AG20443 (cell line): ENCODE measurements at regions not wholly inside any gene's neighbourhood (a gene's known extent, or its start where the extent isn't known, plus 50 kb on each side); places are given as distances from the start of the nearest gene placed in this dataset.
A peak's percentile ranks its signal among the peaks of the same experiment; 100 is the strongest.

Source experiments
- DNase-seq: peaks from one replicate; pipeline ENCODE4 v3.0.0; 2012; ENCODE audit warnings: low spot score, mixed read lengths

- peak; percentile 33 for DNase-seq
These were observed 51.4 kb upstream of the SCIN start for GRCh38 chr7:12518920-12519681.

DNA sequence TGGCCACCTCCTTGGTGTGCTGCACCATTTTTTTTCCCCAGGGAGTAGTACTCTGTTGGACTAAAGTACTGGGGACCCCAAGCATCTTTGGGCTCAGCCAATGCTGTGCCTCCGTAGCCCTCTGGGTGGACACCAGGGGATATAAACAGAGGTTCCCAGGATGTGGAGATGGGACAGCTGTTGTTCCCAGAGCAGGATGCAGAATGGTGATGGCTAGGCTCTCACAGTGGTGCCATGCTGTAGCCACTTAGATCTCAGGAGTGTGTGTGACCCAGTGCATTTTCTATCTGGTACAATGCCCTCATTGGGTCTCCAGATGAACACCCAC is 50.9 kb upstream of the SCIN start:
- no peak for DNase-seq
